ENCODE measurements at regions not wholly inside any gene's neighbourhood (a gene's known extent, or its start where the extent isn't known, plus 50 kb on each side); places are given as distances from the start of the nearest gene placed in this dataset.
"Not testable (repeated sequence)": the region's sequence is repeated elsewhere in the genome, so short reads cannot be mapped to it uniquely, and the experiment has no call there.

GRCh38 chr6:49299279-49299678 is 163.8 kb downstream of the MMUT start:
- Mint-ChIP-seq H3K36me3 (ENCODE audit: low read depth) (no peaks in the 10 kb centered on the region), H3K27me3 (no peaks in the 10 kb centered on the region), H3K27ac (no peak overlapping the region), H3K4me1 (no peaks in the 10 kb centered on the region), H3K9me3 (peaks cover 5% of the 10 kb centered on the region), H3K4me3 (no peak overlapping the region)
- TF ChIP-seq CTCF (IDR thresholded peaks at IDR 0.05), result no peak
- POLR2A ChIA-PET, result no interaction called here
- ATAC-seq (ENCODE audit: low read depth) (no peak), DNase-seq (no peak)
- intact Hi-C loops (cut with micrococcal nuclease), result no loop called here
- CTCF ChIA-PET, result no interaction called here

- DNase-seq (no peak), ATAC-seq (ENCODE audit: low read depth) (no peak)
- Mint-ChIP-seq H3K9me3 (peaks cover 6% of the 10 kb centered on the region), H3K27ac (no peak overlapping the region), H3K4me1 (no peaks in the 10 kb centered on the region), H3K4me3 (no peak overlapping the region), H3K36me3 (ENCODE audit: low read depth) (no peaks in the 10 kb centered on the region), H3K27me3 (no peaks in the 10 kb centered on the region)
- ChIA-PET POLR2A (no interaction called here), CTCF (no interaction called here)
- no peak for TF ChIP-seq CTCF (IDR thresholded peaks at IDR 0.05)
- intact Hi-C loops (cut with micrococcal nuclease), result no loop called here
These were observed 178.9 kb downstream of the MMUT start for GRCh38 chr6:49284180-49284579.

GRCh38 chr6:49274809-49275769 is 188.0 kb downstream of the MMUT start:
- intact Hi-C loops (cut with micrococcal nuclease); DNase-seq; H3K4me3 Mint-ChIP-seq; H3K4me1 Mint-ChIP-seq; POLR2A ChIA-PET; CTCF ChIA-PET; H3K27me3 Mint-ChIP-seq; H3K27ac Mint-ChIP-seq; H3K36me3 Mint-ChIP-seq (ENCODE audit: low read depth); ATAC-seq (ENCODE audit: low read depth): not testable (repeated sequence)
- H3K9me3 Mint-ChIP-seq, result peaks cover 11% of the 10 kb centered on the region

- POLR2A ChIA-PET, result no interaction called here
- Mint-ChIP-seq H3K4me3 (no peak overlapping the region), H3K27me3 (no peaks in the 10 kb centered on the region), H3K27ac (no peak overlapping the region), H3K9me3 (no peaks in the 10 kb centered on the region), H3K36me3 (ENCODE audit: low read depth) (no peaks in the 10 kb centered on the region), H3K4me1 (no peaks in the 10 kb centered on the region)
- CTCF ChIA-PET, result no interaction called here
- no peak for TF ChIP-seq CTCF (IDR thresholded peaks at IDR 0.05)
- DNase-seq (no peak), ATAC-seq (ENCODE audit: low read depth) (no peak)
- intact Hi-C loops (cut with micrococcal nuclease), result no loop called here
These were observed 193.9 kb downstream of the MMUT start for GRCh38 chr6:49269190-49269589.

GRCh38 chr6:49264909-49265308 is 198.1 kb downstream of the MMUT start:
- DNase-seq (no peak), ATAC-seq (ENCODE audit: low read depth) (no peak)
- intact Hi-C loops (cut with micrococcal nuclease), result no loop called here
- ChIA-PET CTCF (no interaction called here), POLR2A (no interaction called here)
- Mint-ChIP-seq H3K27me3 (no peaks in the 10 kb centered on the region), H3K9me3 (peaks cover 4% of the 10 kb centered on the region), H3K4me1 (no peaks in the 10 kb centered on the region), H3K4me3 (no peak overlapping the region), H3K27ac (no peak overlapping the region), H3K36me3 (ENCODE audit: low read depth) (no peaks in the 10 kb centered on the region)
- no peak for TF ChIP-seq CTCF (IDR thresholded peaks at IDR 0.05)
